Right lobe of liver (tissue), 6 donors: ENCODE measurements at regions not wholly inside any gene's neighbourhood (a gene's known extent, or its start where the extent isn't known, plus 50 kb on each side); places are given as distances from the start of the nearest gene placed in this dataset.

Source experiments
- ATAC-seq, 4 donors: fragments of 200-7000 bp; cut with Tn5 transposase; one replicate each; pipeline ENCODE4 v1.9.1; 2020; ENCODE audit warnings: mild to moderate bottlenecking in 4 of 4, moderate library complexity in 4 of 4
- DNase-seq, 3 donors: peaks; one replicate each; pipeline ENCODE4 v3.0.0-alpha.2; 2020
- H3K27ac ChIP-seq, 3 donors: fragments of 200-600 bp; one replicate each; pipeline ENCODE4 v1.8.0; 2022
- H3K27me3 ChIP-seq, 2 donors: fragments of 200-600 bp; one replicate each; pipeline ENCODE4 v1.8.0; 2022
- H3K36me3 ChIP-seq, 4 donors: fragments of 200-600 bp; sonication (generic) in 1 of 4; one replicate each; pipeline versions ENCODE4 v1.5.1 to v1.8.0; 2017 to 2022; ENCODE audit warnings: control low read depth in 1 of 4
- H3K4me1 ChIP-seq, 4 donors: fragments of 200-600 bp; sonication (generic) in 1 of 4; one replicate each; pipeline versions ENCODE4 v1.5.1 to v1.8.0; 2017 to 2022; ENCODE audit warnings: control low read depth in 1 of 4
- H3K4me3 ChIP-seq, 3 donors: fragments of 200-600 bp; one replicate each; pipeline ENCODE4 v1.8.0; 2022
- H3K9me3 ChIP-seq, 4 donors: fragments of 200-600 bp; sonication (generic) in 1 of 4; one replicate each; pipeline versions ENCODE4 v1.5.1 to v1.8.0; 2017 to 2022; ENCODE audit warnings: control low read depth in 1 of 4
- CTCF ChIP-seq, 4 donors: fragments of 200-600 bp in 3 of 4; fragments of 450-650 bp in 1 of 4; IDR thresholded peaks; one replicate each; pipeline versions ENCODE4 v1.5.1 to v1.8.0; 2016 to 2022; ENCODE audit warnings: antibody characterized with exemption in 4 of 4, mild to moderate bottlenecking in 2 of 4
- POLR2A ChIP-seq: fragments of 450-650 bp; IDR thresholded peaks from one replicate; pipeline ENCODE4 v1.6.1; 2017; ENCODE audit warnings: antibody characterized with exemption, mild to moderate bottlenecking
- WGBS: methylation state at CpG from one replicate; pipeline ENCODE4 v1.1.6; 2018; ENCODE audit warnings: low coverage, low lambda C conversion rate; ENCODE audit not compliant: insufficient coverage; ENCODE audit errors: missing lambda C conversion rate; 5-methylcytosine and 5-hydroxymethylcytosine counted together
- intact Hi-C, 2 donors: fragments of 100-400 bp; cut with DNase I; formaldehyde crosslinking; loops; one replicate each; pipeline versions ENCODE4 v1.11.2 to v1.14.1; 2022
- donor health status: DM: no; HTN: yes; CAD: no.
- donor health status: DM: no; HTN: no; CAD: no.
- donor health status: DM: no; HTN: no; CAD: no.
- donor health status: DM: no; HTN: yes; CAD: no.
- donor health status: DM: no; HTN: yes; CAD: no.

DNA sequence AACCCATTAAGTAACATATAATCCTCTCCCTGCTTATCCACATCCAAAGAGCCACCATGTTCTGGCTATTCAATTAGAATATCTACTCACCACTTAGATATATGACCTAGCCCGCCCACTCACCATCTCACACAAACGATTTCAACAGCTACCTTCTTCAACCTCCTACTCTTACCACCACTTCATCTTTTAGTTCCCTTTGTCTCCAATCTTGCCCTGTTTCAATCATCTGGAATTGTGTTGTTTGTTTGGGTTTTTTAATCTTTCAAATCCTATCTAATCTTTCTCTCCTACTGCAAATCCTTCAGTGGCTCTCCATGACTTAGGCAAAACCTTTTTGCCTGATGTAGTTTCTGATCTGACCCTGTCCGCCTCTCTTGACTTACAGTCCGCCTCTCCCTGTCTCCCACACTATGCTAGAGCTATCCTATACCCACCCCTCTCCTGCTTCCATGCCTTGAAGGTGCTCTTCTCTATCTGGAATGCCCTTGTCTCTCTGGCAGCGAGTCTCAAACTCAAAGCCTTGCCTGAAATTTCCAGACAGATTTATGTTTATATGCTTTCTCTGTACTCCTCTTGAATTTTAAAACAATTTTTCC lies 161.0 kb upstream of the CRY1 start:
- TF ChIP-seq CTCF (IDR thresholded peaks at IDR 0.05) (no peak), POLR2A (no peak)
- Histone ChIP-seq H3K27ac (no peak overlapping the region), H3K4me1 (no peaks in the 10 kb centered on the region), H3K9me3 (no peaks in the 10 kb centered on the region), H3K27me3 (no peaks in the 10 kb centered on the region), H3K36me3 (no peaks in the 10 kb centered on the region), H3K4me3 (no peak overlapping the region)
- ATAC-seq (no peak), DNase-seq (no peak)
- intact Hi-C loops: no loop called here
- 65% methylated on average over 5 of the region's 5 CpGs for WGBS

- DNase-seq: no peak
- WGBS: 71% methylated on average over 3 of the region's 3 CpGs
- no peak for ATAC-seq
- Histone ChIP-seq H3K4me1 (no peaks in the 10 kb centered on the region), H3K27ac (no peak overlapping the region), H3K27me3 (no peaks in the 10 kb centered on the region), H3K36me3 (no peaks in the 10 kb centered on the region), H3K4me3 (no peak overlapping the region), H3K9me3 (no peaks in the 10 kb centered on the region)
- TF ChIP-seq POLR2A (no peak), CTCF (IDR thresholded peaks at IDR 0.05) (no peak)
- intact Hi-C loops: no loop called here
Observed at GRCh38 chr12:107258780-107259179, 165.4 kb upstream of the CRY1 start.

DNA sequence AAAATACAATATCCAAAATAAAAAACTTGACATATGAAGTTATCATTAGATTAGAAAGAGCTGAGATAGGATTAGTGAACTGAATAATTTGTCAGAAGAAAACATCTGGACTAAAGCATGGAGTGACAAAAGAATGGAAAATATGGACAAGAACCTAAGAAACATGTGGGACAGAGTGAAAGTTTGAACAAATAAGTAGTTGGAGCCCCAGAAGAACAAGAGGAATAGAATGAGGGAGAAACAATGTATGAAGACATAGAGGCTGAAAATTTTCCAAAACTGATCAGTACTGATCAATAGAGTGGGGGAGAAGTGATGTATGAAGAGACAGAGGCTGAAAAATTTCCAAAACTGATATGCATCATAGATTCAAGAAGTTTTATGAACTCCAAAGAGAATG lies 170.6 kb upstream of the CRY1 start:
- Histone ChIP-seq H3K27ac (no peak overlapping the region), H3K4me3 (no peak overlapping the region), H3K36me3 (no peaks in the 10 kb centered on the region), H3K4me1 (no peaks in the 10 kb centered on the region), H3K9me3 (no peaks in the 10 kb centered on the region), H3K27me3 (no peaks in the 10 kb centered on the region)
- intact Hi-C loops: no loop called here
- DNase-seq (no peak), ATAC-seq (no peak)
- no peak for TF ChIP-seq CTCF (IDR thresholded peaks at IDR 0.05)
- no peak for TF ChIP-seq POLR2A

- no peak for ATAC-seq
- 70% methylated on average over 7 of the region's 7 CpGs for WGBS
- no peak for DNase-seq
- intact Hi-C loops: no loop called here
- Histone ChIP-seq H3K27ac (no peak overlapping the region), H3K4me3 (no peak overlapping the region), H3K27me3 (no peaks in the 10 kb centered on the region), H3K4me1 (no peaks in the 10 kb centered on the region), H3K36me3 (no peaks in the 10 kb centered on the region), H3K9me3 (no peaks in the 10 kb centered on the region)
- TF ChIP-seq POLR2A (no peak), CTCF (IDR thresholded peaks at IDR 0.05) (no peak)
Observed at GRCh38 chr12:107264667-107265066, 171.3 kb upstream of the CRY1 start.

GRCh38 chr12:107267604-107268003 lies 174.3 kb upstream of the CRY1 start:
- no peak overlapping the region for H3K27ac ChIP-seq
- DNase-seq: no peak
- no peak for TF ChIP-seq CTCF (IDR thresholded peaks at IDR 0.05)
- no peak for TF ChIP-seq POLR2A
- no peaks in the 10 kb centered on the region for H3K27me3 ChIP-seq
- H3K36me3 ChIP-seq: no peaks in the 10 kb centered on the region
- WGBS: 36% methylated on average over 1 of the region's 1 CpG
- intact Hi-C loops: no loop called here
- H3K4me3 ChIP-seq: no peak overlapping the region
- ATAC-seq: no peak
- H3K9me3 ChIP-seq: no peaks in the 10 kb centered on the region
- H3K4me1 ChIP-seq: no peaks in the 10 kb centered on the region
